ENCODE measurements at regions not wholly inside any gene's neighbourhood (a gene's known extent, or its start where the extent isn't known, plus 50 kb on each side); places are given as distances from the start of the nearest gene placed in this dataset.
A peak's percentile ranks its signal among the peaks of the same experiment; 100 is the strongest.

- Histone ChIP-seq H3K27me3 (no peaks in the 10 kb centered on the region), H3K36me3 (no peaks in the 10 kb centered on the region), H3K4me1 (peaks cover 4 to 43% (median 19%) of the 10 kb centered on the region in 3 donors), H3K9me3 (no peaks in the 10 kb centered on the region), H3K4me3 (no peak overlapping the region), H3K27ac (peak overlapping the region in 2 of 4 donors; percentile 60 to 77)
- TF ChIP-seq POLR2A (IDR thresholded peaks at IDR 0.05): no peak
- no peak for TF ChIP-seq POLR2AphosphoS5 (IDR thresholded peaks at IDR 0.05)
- no peak for TF ChIP-seq CTCF (IDR thresholded peaks at IDR 0.05)
- TF ChIP-seq EP300 (IDR thresholded peaks at IDR 0.05): no peak
- WGBS, 2 donors (ENCODE audit: low coverage in 1 of 2): 72 to 89% methylated on average over 1 to 2 of the region's 2 CpGs
- ATAC-seq: no peak
Observed at GRCh38 chr11:130612291-130612851, 163.9 kb downstream of the ADAMTS15 start.

GRCh38 chr11:130613396-130613795 lies 165.0 kb downstream of the ADAMTS15 start:
- Histone ChIP-seq H3K27me3 (no peaks in the 10 kb centered on the region), H3K9me3 (no peaks in the 10 kb centered on the region), H3K4me1 (peaks cover 4 to 37% (median 19%) of the 10 kb centered on the region in 3 donors), H3K36me3 (no peaks in the 10 kb centered on the region), H3K27ac (no peak overlapping the region), H3K4me3 (no peak overlapping the region)
- 94 to 97% methylated on average over 3 to 4 of the region's 4 CpGs for WGBS, 2 donors (ENCODE audit: low coverage in 1 of 2)
- ATAC-seq: no peak
- TF ChIP-seq POLR2A (IDR thresholded peaks at IDR 0.05) (no peak), POLR2AphosphoS5 (IDR thresholded peaks at IDR 0.05) (no peak)

GRCh38 chr11:130614591-130614990 lies 166.1 kb downstream of the ADAMTS15 start:
- Histone ChIP-seq H3K4me3 (no peak overlapping the region), H3K27me3 (no peaks in the 10 kb centered on the region), H3K9me3 (no peaks in the 10 kb centered on the region), H3K36me3 (no peaks in the 10 kb centered on the region), H3K4me1 (peaks cover 2 to 25% (median 17%) of the 10 kb centered on the region in 3 donors), H3K27ac (no peak overlapping the region)
- WGBS, 2 donors (ENCODE audit: low coverage in 1 of 2): 77 to 100% methylated on average over 3 of the region's 3 CpGs
- no peak for ATAC-seq
- no peak for TF ChIP-seq POLR2A (IDR thresholded peaks at IDR 0.05)
- no peak for TF ChIP-seq EP300 (IDR thresholded peaks at IDR 0.05)
- TF ChIP-seq POLR2AphosphoS5 (IDR thresholded peaks at IDR 0.05): no peak
- no peak for TF ChIP-seq CTCF (IDR thresholded peaks at IDR 0.05)

- TF ChIP-seq POLR2AphosphoS5 (IDR thresholded peaks at IDR 0.05): no peak
- TF ChIP-seq CTCF (IDR thresholded peaks at IDR 0.05): no peak
- no peak for TF ChIP-seq EP300 (IDR thresholded peaks at IDR 0.05)
- no peak for TF ChIP-seq POLR2A (IDR thresholded peaks at IDR 0.05)
- H3K4me1 ChIP-seq: peaks cover 0 to 15% (median 9%) of the 10 kb centered on the region in 3 donors
- ATAC-seq: no peak
- no peaks in the 10 kb centered on the region for H3K36me3 ChIP-seq
- no peaks in the 10 kb centered on the region for H3K9me3 ChIP-seq
- H3K27me3 ChIP-seq: no peaks in the 10 kb centered on the region
- H3K27ac ChIP-seq: no peak overlapping the region
- 66 to 86% methylated on average over 1 to 3 of the region's 3 CpGs for WGBS, 2 donors (ENCODE audit: low coverage in 1 of 2)
- H3K4me3 ChIP-seq: no peak overlapping the region
Observed at GRCh38 chr11:130615561-130615960, 167.1 kb downstream of the ADAMTS15 start.

GRCh38 chr11:130616573-130616972 lies 168.1 kb downstream of the ADAMTS15 start:
- H3K27me3 ChIP-seq: no peaks in the 10 kb centered on the region
- H3K27ac ChIP-seq: no peak overlapping the region
- 87 to 89% methylated on average over 3 of the region's 3 CpGs for WGBS, 2 donors (ENCODE audit: low coverage in 1 of 2)
- no peaks in the 10 kb centered on the region for H3K9me3 ChIP-seq
- H3K36me3 ChIP-seq: no peaks in the 10 kb centered on the region
- TF ChIP-seq POLR2AphosphoS5 (IDR thresholded peaks at IDR 0.05) (no peak), CTCF (IDR thresholded peaks at IDR 0.05) (no peak), POLR2A (IDR thresholded peaks at IDR 0.05) (no peak), EP300 (IDR thresholded peaks at IDR 0.05) (no peak)
- no peak for ATAC-seq
- H3K4me1 ChIP-seq: peaks cover 0 to 10% (median 6%) of the 10 kb centered on the region in 3 donors
- H3K4me3 ChIP-seq: no peak overlapping the region
